Chondrocyte (in vitro differentiated cells): ENCODE measurements at regions not wholly inside any gene's neighbourhood (a gene's known extent, or its start where the extent isn't known, plus 50 kb on each side); places are given as distances from the start of the nearest gene placed in this dataset.

Experiments
- DNase-seq: peaks from one replicate; pipeline ENCODE4 v3.0.0; 2021; ENCODE audit warnings: mixed read lengths, low spot score
- H3K27ac Mint-ChIP-seq: one replicate; pipeline ENCODE4 v1.8.0; 2021; ENCODE audit warnings: mild to moderate bottlenecking, moderate library complexity, mixed read lengths; ENCODE audit not compliant: unreplicated experiment
- H3K27me3 Mint-ChIP-seq: 2 replicates; pipeline ENCODE4 v1.8.0; 2021; ENCODE audit warnings: low read depth, mixed read lengths
- H3K36me3 Mint-ChIP-seq: 2 replicates; pipeline ENCODE4 v1.8.0; 2021; ENCODE audit warnings: low read depth, mixed read lengths
- H3K4me1 Mint-ChIP-seq: 2 replicates; pipeline ENCODE4 v1.8.0; 2021; ENCODE audit warnings: low read depth, mild to moderate bottlenecking, mixed read lengths
- H3K4me3 Mint-ChIP-seq: one replicate; pipeline ENCODE4 v1.8.0; 2021; ENCODE audit warnings: mild to moderate bottlenecking, moderate library complexity, mixed read lengths; ENCODE audit not compliant: unreplicated experiment
- H3K9me3 Mint-ChIP-seq: 2 replicates; pipeline ENCODE4 v1.8.0; 2021; ENCODE audit warnings: low read depth, mixed read lengths
- CTCF ChIP-seq: fragments of 200-600 bp; sonication (generic); IDR thresholded peaks from 2 replicates; pipeline ENCODE4 v1.5.0; 2021; ENCODE audit warnings: antibody characterized with exemption, mild to moderate bottlenecking, moderate library complexity

DNA sequence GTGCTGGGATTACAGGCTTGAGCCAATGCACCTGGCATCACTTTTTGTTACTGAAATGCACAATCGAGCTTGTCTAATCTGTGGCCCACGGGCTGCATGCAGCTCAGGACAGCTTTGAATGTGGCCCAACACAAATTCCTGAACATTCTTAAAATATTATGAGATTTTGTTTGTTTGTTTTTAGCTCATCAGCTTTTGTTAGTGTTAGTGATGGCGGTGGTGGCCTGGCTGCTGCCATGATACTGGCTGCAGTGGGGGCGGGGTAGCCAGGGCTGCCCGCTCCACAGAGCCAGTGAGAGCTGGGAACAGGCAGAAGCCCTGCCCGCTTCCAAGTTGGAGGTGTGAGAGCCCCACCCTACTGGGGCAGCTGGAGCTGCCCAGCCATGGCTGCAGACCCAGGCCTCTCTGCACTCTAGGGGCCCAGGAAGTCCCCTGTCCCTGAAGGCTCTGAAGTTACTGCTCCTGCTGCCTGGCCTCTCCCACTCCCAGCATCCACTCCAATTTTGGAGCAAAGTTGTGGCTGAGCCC, 76.6 kb upstream of the SHB start:
- no peak for DNase-seq
- Mint-ChIP-seq H3K27me3 (peaks cover 6% of the 10 kb centered on the region), H3K4me1 (peaks cover 26% of the 10 kb centered on the region), H3K4me3 (no peak overlapping the region), H3K9me3 (no peaks in the 10 kb centered on the region), H3K36me3 (no peaks in the 10 kb centered on the region), H3K27ac (no peak overlapping the region)
- TF ChIP-seq CTCF = no peak

DNA sequence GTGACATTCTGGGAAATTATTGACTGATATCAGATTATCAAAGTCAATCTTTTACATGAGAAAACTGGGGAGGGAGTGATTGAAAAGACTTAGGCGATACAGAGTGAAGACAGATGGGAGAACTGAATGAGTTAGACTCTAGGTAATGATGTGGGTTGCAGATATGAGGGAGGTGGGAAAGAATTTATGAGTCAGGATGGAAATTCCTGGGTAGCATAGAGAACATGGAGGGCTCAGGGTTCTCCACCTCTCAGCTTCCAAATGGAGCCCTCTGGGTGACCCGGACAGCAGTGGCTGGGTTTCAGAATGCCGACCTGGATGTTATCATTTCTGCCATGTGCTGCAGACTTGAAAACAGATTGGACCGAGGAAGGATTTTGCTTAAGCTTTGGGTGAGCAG, 75.4 kb upstream of the SHB start:
- no peak for TF ChIP-seq CTCF
- DNase-seq = no peak
- H3K27me3 Mint-ChIP-seq = peaks cover 6% of the 10 kb centered on the region
- H3K36me3 Mint-ChIP-seq = no peaks in the 10 kb centered on the region
- H3K27ac Mint-ChIP-seq = no peak overlapping the region
- H3K4me1 Mint-ChIP-seq = peaks cover 26% of the 10 kb centered on the region
- no peaks in the 10 kb centered on the region for H3K9me3 Mint-ChIP-seq
- no peak overlapping the region for H3K4me3 Mint-ChIP-seq

DNA sequence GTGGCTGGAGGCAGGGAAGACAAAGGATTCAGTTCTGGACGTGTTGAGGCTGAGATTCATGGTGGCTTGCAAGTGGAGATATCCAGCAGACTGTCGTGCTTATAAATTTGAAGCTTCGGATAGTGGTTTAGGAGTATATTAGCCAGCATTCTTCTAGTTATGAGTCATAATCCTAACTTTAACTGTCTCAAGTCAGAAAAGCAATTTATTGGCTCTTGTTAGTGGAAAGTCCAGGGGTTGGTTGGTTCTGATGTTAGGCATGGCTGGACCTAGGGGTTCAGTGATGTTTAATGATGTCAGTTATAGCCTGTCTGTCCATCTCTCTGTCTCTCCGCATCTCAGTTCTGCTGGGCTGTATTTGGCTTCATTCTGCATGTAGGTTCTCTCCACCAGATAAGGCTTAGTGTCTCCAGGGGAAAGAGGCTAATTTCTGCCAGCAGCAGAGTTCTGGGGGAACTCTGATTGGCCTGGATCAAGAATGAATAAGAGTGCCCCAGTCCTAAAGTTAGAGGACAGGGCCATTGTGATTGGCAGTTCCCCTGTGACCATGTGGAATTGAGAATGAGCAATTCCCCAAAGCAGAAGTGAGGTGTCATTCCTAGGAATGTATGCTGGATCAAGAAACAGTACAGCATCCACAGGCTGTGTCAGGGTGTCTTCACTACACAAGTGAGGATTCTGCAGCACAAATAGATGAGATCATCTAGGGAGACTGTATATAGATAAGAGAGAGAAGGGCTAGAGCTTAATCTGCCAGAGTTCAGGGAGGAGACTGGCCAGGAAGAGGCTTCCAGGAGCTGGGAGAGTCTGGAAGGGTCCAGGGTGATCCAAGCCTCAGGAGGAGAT, 72.9 kb upstream of the SHB start:
- H3K36me3 Mint-ChIP-seq = no peaks in the 10 kb centered on the region
- DNase-seq = no peak
- H3K4me3 Mint-ChIP-seq = peak overlapping the region; percentile 13
- no peaks in the 10 kb centered on the region for H3K9me3 Mint-ChIP-seq
- peaks cover 3% of the 10 kb centered on the region for H3K27me3 Mint-ChIP-seq
- TF ChIP-seq CTCF = no peak
- peak overlapping the region; percentile 65 for H3K27ac Mint-ChIP-seq
- peaks cover 26% of the 10 kb centered on the region for H3K4me1 Mint-ChIP-seq

- no peak for TF ChIP-seq CTCF
- no peaks in the 10 kb centered on the region for H3K9me3 Mint-ChIP-seq
- no peaks in the 10 kb centered on the region for H3K36me3 Mint-ChIP-seq
- H3K4me3 Mint-ChIP-seq = no peak overlapping the region
- H3K27me3 Mint-ChIP-seq = peaks cover 2% of the 10 kb centered on the region
- peaks cover 22% of the 10 kb centered on the region for H3K4me1 Mint-ChIP-seq
- H3K27ac Mint-ChIP-seq = no peak overlapping the region
- no peak for DNase-seq
Observed at GRCh38 chr9:38138276-38138675, 69.2 kb upstream of the SHB start.

DNA sequence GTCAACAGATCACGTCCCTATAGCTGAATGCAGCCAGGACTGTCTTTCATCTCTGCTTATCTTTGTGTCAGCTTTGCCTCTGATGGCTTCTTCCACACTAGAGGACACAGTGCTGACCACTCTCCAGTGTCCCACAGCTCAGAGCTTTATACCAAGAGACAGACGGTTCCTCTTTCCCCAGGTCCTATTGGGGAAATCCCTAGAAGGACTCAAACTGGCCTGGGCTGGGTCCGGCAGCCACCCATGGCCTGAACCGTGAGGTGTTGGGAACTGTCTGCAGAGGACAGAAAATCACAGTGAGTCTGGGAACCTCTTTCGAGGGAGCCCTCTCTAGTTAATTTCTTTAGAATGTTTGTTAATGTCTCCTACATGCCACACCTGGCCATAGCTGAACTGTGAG, 68.3 kb upstream of the SHB start:
- no peak overlapping the region for H3K27ac Mint-ChIP-seq
- no peaks in the 10 kb centered on the region for H3K36me3 Mint-ChIP-seq
- no peak for DNase-seq
- no peak for TF ChIP-seq CTCF
- H3K27me3 Mint-ChIP-seq = peaks cover 8% of the 10 kb centered on the region
- H3K4me3 Mint-ChIP-seq = no peak overlapping the region
- H3K9me3 Mint-ChIP-seq = no peaks in the 10 kb centered on the region
- peaks cover 17% of the 10 kb centered on the region for H3K4me1 Mint-ChIP-seq
